ENCODE measurements at regions not wholly inside any gene's neighbourhood (a gene's known extent, or its start where the extent isn't known, plus 50 kb on each side); places are given as distances from the start of the nearest gene placed in this dataset.

DNA sequence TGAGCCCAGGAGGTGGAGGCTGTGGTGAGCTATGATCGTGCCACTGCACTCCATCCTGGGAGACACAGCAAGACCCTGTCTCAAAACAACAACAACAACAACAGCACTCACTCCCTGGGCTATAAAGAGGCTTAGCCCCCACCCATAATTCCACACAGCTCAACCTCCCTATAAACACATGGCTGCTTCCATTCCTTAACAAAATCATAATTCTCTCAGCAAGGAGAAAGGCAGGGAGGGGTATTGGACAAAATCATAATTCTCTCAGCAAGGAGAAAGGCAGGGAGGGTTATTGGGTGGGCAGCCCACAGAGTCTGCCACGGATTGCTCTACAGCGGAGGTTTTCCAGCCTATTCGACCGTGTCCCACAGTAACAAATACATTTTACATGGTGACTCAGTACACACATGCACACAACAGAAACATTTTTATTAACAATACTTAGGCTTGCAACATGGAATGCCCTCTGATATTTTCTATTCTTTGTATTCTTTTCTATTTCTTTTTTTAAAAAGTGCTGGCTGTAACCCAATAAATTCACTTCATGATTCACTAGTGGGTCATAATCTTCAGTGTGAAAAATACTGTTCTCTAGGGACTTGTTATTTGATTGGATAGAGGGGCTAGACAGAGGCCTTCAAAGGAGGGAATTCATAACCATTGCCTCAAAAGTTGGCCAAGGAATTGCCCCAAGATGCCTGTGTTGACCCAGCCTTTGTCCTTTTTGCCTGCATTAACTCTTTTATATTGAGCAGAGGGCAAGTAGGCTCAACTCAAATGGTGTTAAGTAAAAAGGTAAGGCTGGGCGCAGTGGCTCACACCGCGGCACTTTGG lies 50.6 kb upstream of the ZMYND8 start:
- no peaks in the 10 kb centered on the region for H3K27me3 ChIP-seq (ENCODE audit: low read depth)
- no peak for DNase-seq (ENCODE audit: low spot score in 2 of 2)
- in situ Hi-C loops (cut with MboI; ENCODE audit: low sequenced_read_pairs) = no loop called here
- H3K9me3 ChIP-seq = no peaks in the 10 kb centered on the region
- H3K4me3 ChIP-seq = no peak overlapping the region
- no peaks in the 10 kb centered on the region for H3K4me1 ChIP-seq
- H3K36me3 ChIP-seq (replicated peaks) = no peaks in the 10 kb centered on the region

DNA sequence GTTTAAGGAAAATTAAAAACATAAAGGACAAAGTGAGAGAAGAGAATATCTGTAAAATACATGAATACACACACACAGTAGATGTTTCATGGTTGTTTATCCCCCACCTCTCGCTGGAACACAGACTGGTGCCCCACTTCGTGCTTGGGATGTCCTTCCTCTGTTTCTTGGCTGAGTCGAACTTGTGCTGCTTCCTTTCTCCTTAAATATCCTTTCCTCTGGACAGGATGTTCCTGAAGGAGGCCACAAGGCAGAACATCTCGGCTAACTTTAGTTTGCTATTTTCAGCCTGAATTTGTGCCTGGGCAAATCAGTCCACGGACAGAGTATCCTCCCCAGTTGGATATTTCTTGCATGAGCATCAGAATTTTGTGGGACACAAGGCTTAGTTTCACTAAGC lies 54.7 kb upstream of the ZMYND8 start:
- no peaks in the 10 kb centered on the region for H3K4me1 ChIP-seq

DNA sequence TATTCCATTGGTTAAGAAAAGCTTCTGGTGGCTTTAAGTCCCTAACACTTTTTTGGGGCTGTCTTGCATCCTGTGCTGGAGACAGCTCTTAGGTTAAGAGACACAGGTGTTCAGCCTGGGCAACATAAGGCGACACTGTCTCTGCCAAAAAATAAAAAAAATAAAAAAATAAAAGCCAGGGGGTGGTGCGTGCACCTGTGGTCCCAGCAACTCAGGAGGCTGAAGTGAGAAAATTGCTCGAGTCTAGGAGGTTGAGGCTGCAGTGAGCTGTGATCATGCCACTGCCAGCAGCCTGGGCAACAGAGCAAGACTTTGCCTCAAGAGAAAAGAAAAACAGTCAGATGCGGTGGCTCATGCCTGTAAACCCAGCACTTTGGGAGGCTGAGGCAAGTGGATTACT lies 55.6 kb upstream of the ZMYND8 start:
- Histone ChIP-seq H3K27me3 (ENCODE audit: low read depth) (no peaks in the 10 kb centered on the region), H3K4me3 (no peak overlapping the region), H3K36me3 (replicated peaks) (no peaks in the 10 kb centered on the region), H3K4me1 (no peaks in the 10 kb centered on the region), H3K9me3 (no peaks in the 10 kb centered on the region)
- DNase-seq (ENCODE audit: low spot score in 2 of 2) = no peak
- in situ Hi-C loops (cut with MboI; ENCODE audit: low sequenced_read_pairs) = no loop called here

More for the DNA sequence above, 54.7 kb upstream of the ZMYND8 start:
- no peak for DNase-seq (ENCODE audit: low spot score in 2 of 2)
- Histone ChIP-seq H3K4me3 (no peak overlapping the region), H3K27me3 (ENCODE audit: low read depth) (no peaks in the 10 kb centered on the region), H3K9me3 (no peaks in the 10 kb centered on the region), H3K36me3 (replicated peaks) (no peaks in the 10 kb centered on the region)
- in situ Hi-C loops (cut with MboI; ENCODE audit: low sequenced_read_pairs) = no loop called here

DNA sequence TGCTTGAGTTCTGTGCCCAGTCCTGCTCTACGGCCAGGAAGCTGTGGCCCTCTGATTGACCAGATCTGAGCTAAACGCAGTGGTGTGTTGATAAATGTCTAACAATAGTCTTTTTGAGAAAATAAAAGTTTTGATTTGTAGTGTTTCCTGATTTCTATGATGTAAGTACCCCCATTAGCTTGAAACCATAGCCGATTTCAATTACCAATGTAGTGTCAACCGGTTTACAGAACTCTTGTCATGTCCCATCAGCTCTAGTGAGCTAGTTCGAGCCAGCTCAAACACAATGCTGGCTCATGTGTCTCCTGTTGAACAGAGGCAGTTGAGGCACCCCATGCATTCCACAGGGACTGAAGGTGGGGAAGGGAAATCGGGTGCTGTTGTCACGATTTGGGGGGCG lies 56.7 kb upstream of the ZMYND8 start:
- DNase-seq (ENCODE audit: low spot score in 2 of 2) = no peak
- Histone ChIP-seq H3K4me3 (no peak overlapping the region), H3K9me3 (no peaks in the 10 kb centered on the region), H3K36me3 (replicated peaks) (no peaks in the 10 kb centered on the region), H3K4me1 (peaks cover 4% of the 10 kb centered on the region), H3K27me3 (ENCODE audit: low read depth) (no peaks in the 10 kb centered on the region)
- in situ Hi-C loops (cut with MboI; ENCODE audit: low sequenced_read_pairs) = no loop called here

DNA sequence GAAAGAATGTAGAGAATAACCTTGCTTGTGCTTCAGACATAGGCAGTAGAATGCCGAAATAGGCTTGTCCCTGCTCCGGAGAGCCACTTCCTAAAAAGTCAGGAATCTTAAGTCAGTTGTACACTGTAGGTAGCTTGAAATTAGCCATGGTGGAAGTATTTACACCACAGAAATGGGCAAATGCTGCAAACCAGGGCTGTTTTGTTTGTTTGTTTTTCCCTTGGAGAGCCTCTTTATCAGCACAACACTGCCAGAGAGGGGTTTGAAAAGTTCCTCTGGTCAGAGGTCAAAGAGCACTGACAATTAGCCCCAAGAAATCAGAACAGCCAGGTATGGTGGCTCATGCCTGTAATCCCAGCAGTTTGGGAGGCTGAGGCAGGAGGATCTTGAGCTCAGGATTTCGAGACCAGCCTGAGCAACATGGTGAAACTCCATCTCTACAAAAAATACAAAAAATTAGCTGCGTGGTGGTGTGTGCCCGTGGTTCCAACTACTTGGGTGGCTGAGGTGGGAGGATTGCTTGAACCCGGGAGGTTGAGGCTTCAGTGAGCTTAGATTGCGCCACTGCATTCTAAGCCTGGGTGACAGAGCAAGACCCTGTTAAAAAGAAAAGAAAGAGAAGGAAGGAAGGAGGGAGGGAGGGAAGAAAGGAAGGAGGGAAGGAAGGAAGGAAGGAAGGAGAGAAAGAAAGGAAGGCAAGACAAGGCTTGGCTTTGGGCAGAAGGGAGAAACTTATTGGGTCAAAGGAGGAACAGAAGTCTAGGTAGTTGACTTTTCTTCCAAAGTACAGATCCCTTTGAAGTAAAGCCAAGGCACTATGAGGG lies 61.0 kb upstream of the ZMYND8 start:
- in situ Hi-C loops (cut with MboI; ENCODE audit: low sequenced_read_pairs) = no loop called here

DNA sequence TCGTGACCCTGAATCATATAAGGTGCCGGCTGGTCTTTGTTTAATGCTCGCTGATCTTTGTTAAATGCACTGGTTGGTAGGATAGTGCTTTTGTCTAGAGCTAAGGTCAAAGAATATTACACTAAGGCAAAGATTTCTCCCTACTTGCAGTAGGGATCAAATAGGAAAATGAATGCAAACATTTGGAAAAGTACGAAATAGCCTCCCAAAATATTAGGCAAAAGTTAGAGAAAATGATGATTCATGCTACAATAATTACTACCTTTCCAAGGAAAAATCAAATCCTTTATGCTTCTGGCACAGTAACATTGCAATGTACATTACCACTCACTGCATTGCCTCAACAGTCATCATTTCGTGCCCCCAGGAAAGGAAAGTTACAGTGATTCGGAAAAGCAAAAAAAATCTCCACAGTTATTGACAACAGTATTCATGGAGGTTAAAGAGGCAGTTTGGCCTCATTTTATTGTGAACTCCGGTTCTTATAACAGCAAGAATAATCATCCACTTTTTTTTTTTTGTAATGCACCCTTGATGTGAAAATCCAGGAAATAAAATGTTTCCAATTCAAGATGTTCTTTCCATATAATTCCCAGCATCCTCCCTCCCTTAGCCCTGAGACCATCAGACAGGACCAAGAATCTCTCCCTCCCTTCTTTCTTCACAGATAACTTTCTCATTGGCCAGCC lies 61.7 kb upstream of the ZMYND8 start:
- H3K27me3 ChIP-seq (ENCODE audit: low read depth) = no peaks in the 10 kb centered on the region
- H3K36me3 ChIP-seq (replicated peaks) = no peaks in the 10 kb centered on the region
- H3K9me3 ChIP-seq = no peaks in the 10 kb centered on the region
- H3K4me1 ChIP-seq = peaks cover 4% of the 10 kb centered on the region
- no peak for DNase-seq (ENCODE audit: low spot score in 2 of 2)
- no peak overlapping the region for H3K4me3 ChIP-seq
- in situ Hi-C loops (cut with MboI; ENCODE audit: low sequenced_read_pairs) = no loop called here

More for the DNA sequence above, 61.0 kb upstream of the ZMYND8 start:
- H3K4me3 ChIP-seq = no peak overlapping the region
- peaks cover 4% of the 10 kb centered on the region for H3K4me1 ChIP-seq
- no peaks in the 10 kb centered on the region for H3K9me3 ChIP-seq
- H3K27me3 ChIP-seq (ENCODE audit: low read depth) = no peaks in the 10 kb centered on the region
- DNase-seq (ENCODE audit: low spot score in 2 of 2) = no peak
- H3K36me3 ChIP-seq (replicated peaks) = no peaks in the 10 kb centered on the region

DNA sequence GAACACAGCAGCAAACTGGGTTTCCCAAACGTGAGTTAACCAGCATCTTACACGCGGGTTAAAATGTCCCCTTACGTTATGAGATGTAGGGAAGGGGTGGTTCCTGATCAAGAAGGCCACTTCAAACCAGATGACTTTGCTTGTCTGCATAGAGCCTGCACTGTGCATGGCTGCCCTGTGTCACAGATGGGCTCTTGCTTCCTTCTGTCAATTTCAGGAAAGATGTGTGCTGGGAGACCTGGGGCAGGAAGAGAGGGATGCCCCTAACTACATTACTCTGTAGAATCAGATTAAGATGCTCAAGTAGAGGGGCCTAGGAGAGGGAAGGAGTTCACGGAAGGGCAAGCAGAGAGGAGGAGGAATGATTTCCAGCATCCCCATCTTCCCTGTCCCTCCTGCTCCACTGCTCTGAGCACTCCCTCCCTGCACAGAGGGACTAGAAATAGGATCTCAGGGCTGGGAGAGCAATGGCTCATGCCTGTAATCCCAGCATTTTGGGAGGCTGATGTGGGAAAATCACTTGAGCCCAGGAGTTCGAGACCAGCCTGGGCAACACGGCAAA lies 63.5 kb upstream of the ZMYND8 start:
- H3K4me3 ChIP-seq = no peak overlapping the region
- H3K27me3 ChIP-seq (ENCODE audit: low read depth) = no peaks in the 10 kb centered on the region
- H3K9me3 ChIP-seq = no peaks in the 10 kb centered on the region
- in situ Hi-C loops (cut with MboI; ENCODE audit: low sequenced_read_pairs) = no loop called here
- no peak for DNase-seq (ENCODE audit: low spot score in 2 of 2)
- peaks cover 4% of the 10 kb centered on the region for H3K4me1 ChIP-seq
- no peaks in the 10 kb centered on the region for H3K36me3 ChIP-seq (replicated peaks)

DNA sequence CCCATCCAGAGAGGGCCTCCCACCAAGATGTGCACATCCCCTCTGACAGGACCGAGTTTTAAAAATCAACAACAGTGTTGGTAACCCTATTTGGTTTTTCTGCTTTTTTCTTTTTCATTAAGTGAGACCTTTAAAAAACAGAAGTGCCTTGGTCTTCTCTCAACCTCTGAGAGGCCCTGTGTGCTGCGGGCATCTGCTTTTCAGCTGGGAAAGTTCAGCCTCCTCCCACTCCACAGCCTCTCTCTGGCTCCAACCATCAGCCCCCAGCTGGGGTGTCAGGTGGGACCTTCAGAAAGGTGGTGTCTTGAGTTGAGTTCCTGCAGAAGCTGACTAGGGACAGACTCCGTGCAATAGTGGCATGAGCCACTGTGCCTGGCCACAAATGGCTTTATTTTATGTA lies 64.6 kb upstream of the ZMYND8 start:
- Histone ChIP-seq H3K9me3 (no peaks in the 10 kb centered on the region), H3K36me3 (replicated peaks) (no peaks in the 10 kb centered on the region), H3K4me3 (no peak overlapping the region), H3K4me1 (peaks cover 4% of the 10 kb centered on the region), H3K27me3 (ENCODE audit: low read depth) (no peaks in the 10 kb centered on the region)
- in situ Hi-C loops (cut with MboI; ENCODE audit: low sequenced_read_pairs) = no loop called here
- DNase-seq (ENCODE audit: low spot score in 2 of 2) = no peak

DNA sequence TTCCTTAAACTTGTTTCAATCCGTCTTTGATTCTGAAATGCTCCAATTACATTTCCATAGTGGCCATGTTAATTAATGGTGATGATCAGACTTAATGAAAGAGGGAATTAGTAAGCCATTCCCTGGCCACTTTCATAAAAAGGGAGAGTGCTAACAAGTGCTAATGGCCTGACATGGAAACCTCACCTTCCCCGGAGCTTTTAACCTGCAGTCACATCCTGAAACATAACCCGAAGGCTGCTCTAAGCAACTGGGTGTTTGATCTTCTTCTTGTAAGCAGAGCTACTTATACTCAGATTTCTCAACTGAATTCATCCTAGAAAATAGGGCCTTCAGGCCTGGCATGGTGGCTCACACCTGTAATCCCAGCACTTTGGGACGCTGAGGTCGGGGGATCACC lies 67.1 kb upstream of the ZMYND8 start:
- no peaks in the 10 kb centered on the region for H3K27me3 ChIP-seq (ENCODE audit: low read depth)
- in situ Hi-C loops (cut with MboI; ENCODE audit: low sequenced_read_pairs) = no loop called here
- no peak for DNase-seq (ENCODE audit: low spot score in 2 of 2)
- no peaks in the 10 kb centered on the region for H3K4me1 ChIP-seq
- no peak overlapping the region for H3K4me3 ChIP-seq
- no peaks in the 10 kb centered on the region for H3K36me3 ChIP-seq (replicated peaks)
- peaks cover 8% of the 10 kb centered on the region for H3K9me3 ChIP-seq

DNA sequence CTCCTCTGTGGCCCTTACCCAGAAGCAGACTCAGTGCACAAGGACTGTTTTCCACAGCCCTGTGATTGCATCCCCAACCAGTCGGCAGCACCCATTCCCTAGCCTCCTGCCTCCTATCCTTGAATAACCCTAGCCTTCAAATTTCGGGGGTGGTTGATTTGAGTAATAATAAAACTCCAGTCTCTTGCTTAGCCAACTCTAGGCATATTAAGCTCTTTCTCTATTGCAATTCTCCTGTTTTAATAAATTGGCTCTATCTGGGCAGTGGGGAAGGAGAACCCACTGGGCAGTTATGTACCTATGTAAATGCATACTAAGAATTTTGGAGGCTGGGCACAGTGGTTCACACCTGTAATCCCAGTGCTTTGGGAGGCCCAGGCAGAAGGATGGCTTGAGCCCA lies 70.6 kb upstream of the ZMYND8 start:
- no peak overlapping the region for H3K4me3 ChIP-seq
- H3K4me1 ChIP-seq = no peaks in the 10 kb centered on the region
- H3K9me3 ChIP-seq = peaks cover 8% of the 10 kb centered on the region
- DNase-seq (ENCODE audit: low spot score in 2 of 2) = no peak
- in situ Hi-C loops (cut with MboI; ENCODE audit: low sequenced_read_pairs) = no loop called here
- no peaks in the 10 kb centered on the region for H3K27me3 ChIP-seq (ENCODE audit: low read depth)
- no peaks in the 10 kb centered on the region for H3K36me3 ChIP-seq (replicated peaks)

DNA sequence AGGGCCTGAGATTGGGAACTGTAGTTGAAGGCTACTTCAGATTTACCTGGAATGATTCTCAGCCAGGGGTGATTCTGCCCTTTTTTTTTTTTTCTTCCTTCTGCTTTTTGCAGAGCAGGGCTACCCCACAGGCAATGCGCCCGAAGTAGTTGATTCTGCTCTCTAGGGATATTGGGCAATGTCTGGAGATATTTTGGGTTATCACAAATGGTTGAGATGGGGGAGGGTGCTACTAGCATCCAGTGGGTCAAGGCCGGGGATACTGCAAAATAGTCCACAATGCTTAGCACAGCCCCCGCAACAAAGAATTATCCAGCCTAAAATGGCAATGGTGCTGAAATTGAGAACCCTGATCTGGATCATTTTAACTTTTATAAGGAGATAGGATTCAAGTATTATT lies 71.2 kb upstream of the ZMYND8 start:
- in situ Hi-C loops (cut with MboI; ENCODE audit: low sequenced_read_pairs) = no loop called here
- no peak for DNase-seq (ENCODE audit: low spot score in 2 of 2)
- Histone ChIP-seq H3K9me3 (peaks cover 8% of the 10 kb centered on the region), H3K4me1 (no peaks in the 10 kb centered on the region), H3K27me3 (ENCODE audit: low read depth) (no peaks in the 10 kb centered on the region), H3K4me3 (no peak overlapping the region), H3K36me3 (replicated peaks) (no peaks in the 10 kb centered on the region)

DNA sequence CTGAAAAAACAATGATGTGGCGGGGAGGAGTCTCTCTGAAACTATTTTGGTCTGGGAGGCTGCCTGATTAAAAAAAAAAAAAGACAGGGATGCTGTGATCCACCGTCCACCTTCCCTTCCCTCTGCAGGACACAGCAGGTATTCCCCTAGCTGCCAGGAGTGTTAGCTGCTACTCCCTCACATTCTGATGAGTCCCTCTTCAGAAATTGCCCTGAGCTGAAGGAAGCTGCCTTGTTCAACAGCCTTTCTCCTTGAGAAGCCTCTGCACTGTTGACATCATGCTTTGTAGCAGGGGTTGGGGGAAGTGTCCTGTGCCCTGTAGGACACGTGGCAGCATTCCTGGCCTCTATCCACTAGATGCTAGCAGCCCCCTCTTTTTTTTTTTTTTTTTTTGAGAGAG lies 71.7 kb upstream of the ZMYND8 start:
- Histone ChIP-seq H3K36me3 (replicated peaks) (no peaks in the 10 kb centered on the region), H3K4me3 (no peak overlapping the region), H3K27me3 (ENCODE audit: low read depth) (no peaks in the 10 kb centered on the region), H3K9me3 (peaks cover 8% of the 10 kb centered on the region), H3K4me1 (no peaks in the 10 kb centered on the region)
- in situ Hi-C loops (cut with MboI; ENCODE audit: low sequenced_read_pairs) = no loop called here
- DNase-seq (ENCODE audit: low spot score in 2 of 2) = no peak

DNA sequence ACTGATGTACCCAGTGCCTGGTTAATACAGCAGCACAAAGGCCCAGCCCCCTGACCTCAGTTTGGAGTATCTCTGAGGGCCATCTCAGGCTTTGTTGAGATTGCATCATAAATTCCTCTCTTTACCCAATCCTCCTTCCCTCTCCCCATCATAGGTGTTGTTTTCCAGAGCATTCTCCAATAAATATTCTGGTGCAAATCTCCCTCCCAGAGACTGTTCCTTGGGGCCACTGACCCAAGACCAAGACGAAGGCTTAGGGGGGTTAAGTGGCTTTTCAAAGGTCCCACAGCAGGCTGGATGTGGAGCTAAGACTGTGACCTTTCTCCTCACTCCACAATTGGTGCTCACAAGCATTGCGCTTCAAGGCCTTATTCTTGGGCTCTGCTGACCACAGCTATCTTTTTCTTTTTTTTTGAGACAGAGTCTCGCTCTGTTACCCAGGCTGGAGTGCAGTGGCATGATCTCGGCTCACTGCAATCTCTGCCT lies 72.4 kb upstream of the ZMYND8 start:
- in situ Hi-C loops (cut with MboI; ENCODE audit: low sequenced_read_pairs) = no loop called here
- no peak overlapping the region for H3K4me3 ChIP-seq
- no peak for DNase-seq (ENCODE audit: low spot score in 2 of 2)

More for the DNA sequence above, 72.4 kb upstream of the ZMYND8 start:
- Histone ChIP-seq H3K27me3 (ENCODE audit: low read depth) (no peaks in the 10 kb centered on the region), H3K4me1 (no peaks in the 10 kb centered on the region), H3K36me3 (replicated peaks) (no peaks in the 10 kb centered on the region), H3K9me3 (peaks cover 8% of the 10 kb centered on the region)
